BJ (cell line): ENCODE measurements at regions not wholly inside any gene's neighbourhood (a gene's known extent, or its start where the extent isn't known, plus 50 kb on each side); places are given as distances from the start of the nearest gene placed in this dataset.

Experiments
- CTCF ChIA-PET: fragments of 350-600 bp; formaldehyde crosslinking; extraction: SDS; loops from one replicate; lab custom pipeline; 2021; ENCODE audit warnings: antibody characterized with exemption, inconsistent platforms; lab: Yijun Ruan, JAX
- POLR2A ChIA-PET: fragments of 300-600 bp; sonication (Branson Sonifier 250); formaldehyde crosslinking; extraction: SDS; loops from one replicate; lab custom pipeline; 2021; ENCODE audit warnings: antibody characterized with exemption; lab: Charles Lee
- DNase-seq: peaks from one replicate; pipeline ENCODE4 v3.0.0-alpha.2; 2011; ENCODE audit warnings: low read depth
- H3K27me3 ChIP-seq: 2 replicates; pipeline ENCODE4 v1.6.0; 2011; ENCODE audit warnings: low read length; ENCODE audit not compliant: control insufficient read depth, insufficient read depth
- H3K36me3 ChIP-seq: 2 replicates; pipeline ENCODE4 v1.5.1; 2011; ENCODE audit warnings: low read length; ENCODE audit not compliant: control insufficient read depth, insufficient read depth
- H3K4me3 ChIP-seq: 2 replicates; pipeline ENCODE4 v1.5.1; 2011; ENCODE audit warnings: low read depth, mild to moderate bottlenecking, control low read depth, low read length
- TF ChIP-seq, protein P1 (sequence below): IDR thresholded peaks from 2 replicates; pipeline ENCODE4 v1.5.1; 2011; ENCODE audit warnings: low read depth, mild to moderate bottlenecking, control low read depth, inconsistent platforms, low read length, moderate library complexity; ENCODE audit not compliant: insufficient read depth

DNA sequence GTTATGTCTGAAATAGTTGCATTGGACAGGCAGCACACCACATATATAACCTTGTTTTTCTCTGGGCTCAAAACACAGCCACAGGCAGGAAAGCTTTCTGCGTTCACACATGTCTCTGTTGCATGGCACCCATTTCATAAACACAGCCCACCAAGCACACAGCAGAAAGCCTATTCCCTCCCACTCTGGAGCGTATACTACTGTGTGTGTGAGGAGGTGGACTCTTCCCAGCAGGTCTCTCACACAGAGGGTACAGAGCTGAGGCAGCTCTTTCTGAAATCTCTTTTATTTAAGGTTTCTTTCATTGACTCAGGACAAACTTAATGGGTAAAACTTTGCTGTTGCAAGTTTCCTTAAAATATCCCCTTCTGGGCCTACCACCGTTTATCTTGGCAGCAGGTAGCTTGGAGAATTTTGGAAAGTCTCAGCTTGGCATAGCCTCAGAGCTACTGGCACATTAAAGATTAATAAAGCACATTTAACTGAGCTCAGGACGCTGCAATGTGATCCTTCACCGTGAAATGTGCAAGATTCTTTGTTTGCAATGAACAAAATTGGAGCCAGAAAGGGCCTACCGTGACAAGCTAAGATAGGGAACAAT lies 105.1 kb upstream of the NCKAP5 start:
- TF ChIP-seq, protein P1, sequence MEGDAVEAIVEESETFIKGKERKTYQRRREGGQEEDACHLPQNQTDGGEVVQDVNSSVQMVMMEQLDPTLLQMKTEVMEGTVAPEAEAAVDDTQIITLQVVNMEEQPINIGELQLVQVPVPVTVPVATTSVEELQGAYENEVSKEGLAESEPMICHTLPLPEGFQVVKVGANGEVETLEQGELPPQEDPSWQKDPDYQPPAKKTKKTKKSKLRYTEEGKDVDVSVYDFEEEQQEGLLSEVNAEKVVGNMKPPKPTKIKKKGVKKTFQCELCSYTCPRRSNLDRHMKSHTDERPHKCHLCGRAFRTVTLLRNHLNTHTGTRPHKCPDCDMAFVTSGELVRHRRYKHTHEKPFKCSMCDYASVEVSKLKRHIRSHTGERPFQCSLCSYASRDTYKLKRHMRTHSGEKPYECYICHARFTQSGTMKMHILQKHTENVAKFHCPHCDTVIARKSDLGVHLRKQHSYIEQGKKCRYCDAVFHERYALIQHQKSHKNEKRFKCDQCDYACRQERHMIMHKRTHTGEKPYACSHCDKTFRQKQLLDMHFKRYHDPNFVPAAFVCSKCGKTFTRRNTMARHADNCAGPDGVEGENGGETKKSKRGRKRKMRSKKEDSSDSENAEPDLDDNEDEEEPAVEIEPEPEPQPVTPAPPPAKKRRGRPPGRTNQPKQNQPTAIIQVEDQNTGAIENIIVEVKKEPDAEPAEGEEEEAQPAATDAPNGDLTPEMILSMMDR = no peak
- ChIA-PET CTCF (interaction anchor here (0.6 to 2.2 kb wide), 2 partner anchors 165 to 171 kb away, joined by 3 to 5 read pairs; no protein-coding TSS in a partner anchor), POLR2A (interaction anchor here (0.6 kb wide), 2 partner anchors 92 to 154 kb away, joined by 3 to 10 read pairs; no protein-coding TSS in a partner anchor)
- no peaks in the 10 kb centered on the region for H3K27me3 ChIP-seq
- no peak overlapping the region for H3K4me3 ChIP-seq
- no peaks in the 10 kb centered on the region for H3K36me3 ChIP-seq
- DNase-seq = no peak

DNA sequence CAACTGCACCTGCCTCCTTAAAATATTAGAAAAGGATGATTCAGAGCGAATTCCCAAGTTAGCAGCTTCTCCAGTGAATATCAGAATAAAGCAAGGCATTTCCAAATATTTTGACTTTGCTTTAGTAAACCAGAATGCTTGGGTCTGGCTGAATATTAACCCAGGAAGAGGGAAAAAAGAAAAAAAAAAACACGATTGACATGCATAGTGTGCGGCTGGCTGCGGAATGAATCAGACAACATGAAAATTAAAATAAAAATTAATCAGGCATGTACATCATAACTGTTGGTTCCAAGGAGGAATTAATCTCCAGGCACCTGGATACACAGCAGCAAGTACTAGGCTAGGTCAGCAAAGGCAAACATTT lies 105.8 kb upstream of the NCKAP5 start:
- Histone ChIP-seq H3K27me3 (no peaks in the 10 kb centered on the region), H3K36me3 (no peaks in the 10 kb centered on the region), H3K4me3 (no peak overlapping the region)
- CTCF ChIA-PET = interaction anchor here (0.6 to 2.2 kb wide), 2 partner anchors 27 to 170 kb away, joined by 3 to 5 read pairs; no protein-coding TSS in a partner anchor
- TF ChIP-seq, protein P1 = no peak
- DNase-seq = no peak
- POLR2A ChIA-PET = interaction anchor here (0.6 kb wide), 1 partner anchor 91 kb away, joined by 3 read pairs; no protein-coding TSS in a partner anchor

- Histone ChIP-seq H3K4me3 (peak overlapping the region; percentile 32), H3K36me3 (no peaks in the 10 kb centered on the region), H3K27me3 (no peaks in the 10 kb centered on the region)
- DNase-seq = peak; percentile 67
- CTCF ChIA-PET = interaction anchor here (0.6 to 2.2 kb wide), 3 partner anchors 28 to 170 kb away, joined by 3 to 8 read pairs (median 5); no protein-coding TSS in a partner anchor
- POLR2A ChIA-PET = interaction anchor here (0.6 kb wide), 1 partner anchor 91 kb away, joined by 3 read pairs; no protein-coding TSS in a partner anchor
- TF ChIP-seq, protein P1 = no peak
Measured at GRCh38 chr2:133674433-133675331, 106.4 kb upstream of the NCKAP5 start.

- POLR2A ChIA-PET = no interaction called here
- no peaks in the 10 kb centered on the region for H3K27me3 ChIP-seq
- CTCF ChIA-PET = interaction anchor here (0.5 to 2.0 kb wide), 2 partner anchors 10 to 103 kb away, joined by 3 to 8 read pairs; no protein-coding TSS in a partner anchor
- H3K4me3 ChIP-seq = no peak overlapping the region
- H3K36me3 ChIP-seq = no peaks in the 10 kb centered on the region
- DNase-seq = peak; percentile 49
- TF ChIP-seq, protein P1 = no peak
Measured at GRCh38 chr2:133676392-133677130, 108.3 kb upstream of the NCKAP5 start.
